GM12892 (cell line): ENCODE measurements at regions not wholly inside any gene's neighbourhood (a gene's known extent, or its start where the extent isn't known, plus 50 kb on each side); places are given as distances from the start of the nearest gene placed in this dataset.

Source experiments
- POLR2A ChIP-seq: IDR thresholded peaks from 2 replicates; pipeline ENCODE4 v1.6.1; 2011; ENCODE audit warnings: low read depth, low read length, control low read depth
- POLR2AphosphoS5 ChIP-seq: IDR thresholded peaks from 2 replicates; pipeline ENCODE4 v1.6.1; 2011; ENCODE audit warnings: low read depth, low read length, control low read depth

DNA sequence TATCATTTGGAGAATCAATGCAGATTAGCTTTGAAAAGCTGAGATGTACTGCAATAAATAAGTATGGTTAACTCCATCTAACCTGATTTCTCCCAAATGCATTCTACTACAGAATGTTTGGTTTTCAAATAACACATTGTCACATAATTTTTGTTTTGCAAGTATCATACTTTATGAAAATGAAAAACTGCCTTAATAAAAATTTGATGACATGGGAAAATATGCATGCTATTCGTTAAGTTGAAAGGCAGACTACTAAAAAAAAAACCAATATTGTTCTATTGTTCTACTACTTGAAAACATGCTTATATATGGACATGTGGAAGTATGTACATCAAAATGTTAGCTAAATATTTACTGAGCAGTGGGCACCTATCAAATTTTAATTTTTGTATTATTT is 668.9 kb downstream of the HTR1A start:
- TF ChIP-seq POLR2A (no peak), POLR2AphosphoS5 (no peak)
